GM10266 (cell line): ENCODE measurements at regions not wholly inside any gene's neighbourhood (a gene's known extent, or its start where the extent isn't known, plus 50 kb on each side); places are given as distances from the start of the nearest gene placed in this dataset.

ENCODE experiments used
- DNase-seq: peaks from one replicate; pipeline ENCODE4 v3.0.0; 2012; ENCODE audit errors: extremely low spot score
- CTCF ChIP-seq: IDR thresholded peaks from 2 replicates; pipeline ENCODE4 v1.5.1; 2012; ENCODE audit warnings: mild to moderate bottlenecking, low read depth; ENCODE audit not compliant: control insufficient read depth, insufficient read depth; ENCODE audit errors: missing control alignments

DNA sequence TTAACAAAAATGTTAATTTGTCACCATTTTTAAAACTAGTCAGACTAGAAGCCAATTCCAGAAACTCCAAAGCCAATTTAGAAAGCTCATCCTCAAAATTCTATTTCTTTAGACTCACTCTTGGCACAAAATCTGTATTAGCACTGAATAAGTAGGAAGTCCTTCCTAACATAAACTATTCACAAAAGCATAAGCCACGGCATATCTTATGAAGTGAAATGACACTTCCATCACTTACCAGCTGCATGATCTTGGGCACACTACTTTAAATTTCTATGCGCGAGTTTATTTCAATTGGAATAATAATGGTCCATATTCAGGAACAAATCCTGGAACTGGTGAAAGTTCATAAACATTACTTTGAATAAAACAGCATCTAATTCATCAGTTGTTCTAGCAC, 1544.0 kb downstream of the TECRL start:
- no peak for DNase-seq

GRCh38 chr4:62849696-62850095, 1559.6 kb downstream of the TECRL start:
- DNase-seq, result no peak
- no peak for TF ChIP-seq CTCF

More for the DNA sequence above, 1544.0 kb downstream of the TECRL start:
- no peak for TF ChIP-seq CTCF

DNA sequence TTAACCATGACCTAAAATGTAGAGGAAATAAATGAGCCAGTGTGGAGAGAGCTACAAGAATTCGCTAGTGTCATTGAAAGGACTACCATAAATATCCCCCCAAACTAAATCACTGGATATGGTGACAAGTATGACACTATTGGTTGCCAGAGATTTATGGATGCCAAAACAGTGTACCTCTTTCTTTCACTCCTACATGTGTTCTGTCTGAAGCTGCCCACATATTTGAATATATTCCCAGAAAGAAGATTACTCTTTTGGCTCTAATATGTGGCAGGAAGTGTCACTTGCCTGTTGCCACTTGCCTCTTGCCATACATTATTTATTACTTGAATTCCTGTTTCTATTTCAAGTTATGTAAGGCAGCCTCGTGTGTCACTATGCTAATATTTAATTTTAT, 1573.6 kb downstream of the TECRL start:
- TF ChIP-seq CTCF, result no peak

DNA sequence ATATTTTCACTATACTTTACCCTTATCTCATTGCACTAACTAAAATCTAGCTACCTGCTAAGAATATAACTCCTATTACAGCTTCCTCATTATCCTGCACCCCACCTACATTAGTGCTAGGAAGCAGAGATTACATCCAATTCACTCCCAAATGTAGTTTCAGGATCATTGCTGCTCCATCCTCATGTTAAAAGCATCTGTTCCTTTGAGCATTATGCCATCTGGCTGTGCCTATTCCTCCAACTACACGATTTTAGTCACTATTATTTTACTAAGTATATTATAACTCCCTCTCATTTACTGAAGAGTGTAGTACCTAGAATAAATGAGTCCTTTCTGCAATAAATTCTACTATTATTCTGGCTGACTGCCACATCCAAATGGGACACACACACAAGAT, 1586.9 kb downstream of the TECRL start:
- no peak for DNase-seq
- no peak for TF ChIP-seq CTCF

More for the DNA sequence above, 1573.6 kb downstream of the TECRL start:
- DNase-seq, result no peak

DNA sequence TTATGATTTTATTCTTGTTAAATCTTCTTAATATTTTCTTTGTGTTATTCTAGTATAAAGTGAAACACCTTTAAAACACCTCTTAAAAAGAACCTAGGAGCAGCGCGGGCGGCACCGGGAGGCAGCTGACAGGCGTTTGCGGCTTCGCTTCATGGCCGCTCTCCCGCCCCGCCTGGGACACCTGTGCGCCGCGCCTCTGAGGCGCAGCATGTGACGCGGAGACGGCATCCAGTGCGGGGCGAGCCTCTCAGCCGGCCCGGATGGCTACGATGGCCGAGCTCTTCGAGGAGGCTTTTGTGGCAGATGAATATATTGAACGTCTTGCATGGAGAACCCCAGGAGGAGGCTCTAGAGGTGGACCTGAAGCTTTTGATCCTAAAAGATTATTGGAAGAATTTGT, 1592.7 kb downstream of the TECRL start:
- DNase-seq, result no peak
- TF ChIP-seq CTCF, result no peak

DNA sequence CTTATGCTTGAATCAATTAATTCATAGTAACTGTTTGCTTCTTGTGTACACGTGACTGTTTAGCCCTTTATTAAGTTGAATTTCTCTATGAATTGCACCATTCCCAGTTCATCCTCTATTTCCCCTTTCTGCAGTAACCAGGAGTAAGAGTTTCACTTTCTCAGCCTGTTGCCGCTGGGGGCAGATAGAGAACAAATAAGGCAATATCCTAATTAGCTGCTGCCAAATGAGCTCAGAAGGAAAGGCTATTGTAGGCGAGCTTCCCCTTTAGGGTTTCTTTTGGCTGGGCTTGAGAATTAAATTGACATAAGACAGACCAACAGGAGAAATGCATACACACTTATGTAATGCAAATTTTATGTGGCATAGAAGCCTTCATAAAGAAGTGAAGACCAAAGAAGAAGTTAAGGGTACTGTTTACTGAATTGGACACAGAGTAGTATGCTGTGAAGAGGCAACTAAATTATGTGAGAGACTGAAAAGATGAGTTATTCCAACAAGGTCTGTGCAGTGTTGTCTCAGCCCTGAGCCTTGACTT, 1594.7 kb downstream of the TECRL start:
- no peak for DNase-seq
- TF ChIP-seq CTCF, result no peak

GRCh38 chr4:62806816-62807215, 1602.4 kb downstream of the TECRL start:
- DNase-seq, result no peak
- no peak for TF ChIP-seq CTCF
